ENCODE measurements at regions not wholly inside any gene's neighbourhood (a gene's known extent, or its start where the extent isn't known, plus 50 kb on each side); places are given as distances from the start of the nearest gene placed in this dataset.
"Not testable (repeated sequence)": the region's sequence is repeated elsewhere in the genome, so short reads cannot be mapped to it uniquely, and the experiment has no call there.

GRCh38 chr2:215868846-215869543 is 144.4 kb downstream of the MREG start:
- peak; percentile 19 for DNase-seq (ENCODE audit: low spot score)
- in situ Hi-C loops (cut with HindIII; ENCODE audit: low sequenced_read_pairs), result no loop called here

- no peak for DNase-seq (ENCODE audit: low spot score)
- in situ Hi-C loops (cut with HindIII; ENCODE audit: low sequenced_read_pairs), result no loop called here
Measured at GRCh38 chr2:215866606-215867005, 146.7 kb downstream of the MREG start.

GRCh38 chr2:215863687-215864086 is 149.7 kb downstream of the MREG start:
- in situ Hi-C loops (cut with HindIII; ENCODE audit: low sequenced_read_pairs), result no loop called here
- DNase-seq (ENCODE audit: low spot score), result no peak

GRCh38 chr2:215862351-215862771 is 151.0 kb downstream of the MREG start:
- no peak for DNase-seq (ENCODE audit: low spot score)
- in situ Hi-C loops (cut with HindIII; ENCODE audit: low sequenced_read_pairs), result no loop called here

GRCh38 chr2:215861607-215862350 is 151.6 kb downstream of the MREG start:
- in situ Hi-C loops (cut with HindIII; ENCODE audit: low sequenced_read_pairs), result no loop called here
- no peak for DNase-seq (ENCODE audit: low spot score)

GRCh38 chr2:215856080-215856479 is 157.3 kb downstream of the MREG start:
- no peak for DNase-seq (ENCODE audit: low spot score)
- in situ Hi-C loops (cut with HindIII; ENCODE audit: low sequenced_read_pairs), result no loop called here

GRCh38 chr2:215855308-215855707 is 158.0 kb downstream of the MREG start:
- in situ Hi-C loops (cut with HindIII; ENCODE audit: low sequenced_read_pairs); DNase-seq (ENCODE audit: low spot score): not testable (repeated sequence)

- no peak for DNase-seq (ENCODE audit: low spot score)
- in situ Hi-C loops (cut with HindIII; ENCODE audit: low sequenced_read_pairs), result no loop called here
Measured at GRCh38 chr2:215854008-215854407, 159.3 kb downstream of the MREG start.

- DNase-seq (ENCODE audit: low spot score), result no peak
- in situ Hi-C loops (cut with HindIII; ENCODE audit: low sequenced_read_pairs), result no loop called here
Measured at GRCh38 chr2:215851696-215852095, 161.7 kb downstream of the MREG start.

- DNase-seq (ENCODE audit: low spot score), result no peak
Measured at GRCh38 chr2:215851082-215851481, 162.3 kb downstream of the MREG start.

GRCh38 chr2:215850380-215850779 is 163.0 kb downstream of the MREG start:
- in situ Hi-C loops (cut with HindIII; ENCODE audit: low sequenced_read_pairs), result no loop called here

More at GRCh38 chr2:215851082-215851481, 162.3 kb downstream of the MREG start:
- in situ Hi-C loops (cut with HindIII; ENCODE audit: low sequenced_read_pairs), result no loop called here

GRCh38 chr2:215849771-215850170 is 163.6 kb downstream of the MREG start:
- no peak for DNase-seq (ENCODE audit: low spot score)
- in situ Hi-C loops (cut with HindIII; ENCODE audit: low sequenced_read_pairs), result no loop called here

More at GRCh38 chr2:215850380-215850779, 163.0 kb downstream of the MREG start:
- DNase-seq (ENCODE audit: low spot score), result no peak

- no peak for DNase-seq (ENCODE audit: low spot score)
- in situ Hi-C loops (cut with HindIII; ENCODE audit: low sequenced_read_pairs), result no loop called here
Measured at GRCh38 chr2:215848698-215849097, 164.7 kb downstream of the MREG start.

- in situ Hi-C loops (cut with HindIII; ENCODE audit: low sequenced_read_pairs), result no loop called here
Measured at GRCh38 chr2:215848146-215848545, 165.2 kb downstream of the MREG start.

GRCh38 chr2:215847718-215848117 is 165.6 kb downstream of the MREG start:
- in situ Hi-C loops (cut with HindIII; ENCODE audit: low sequenced_read_pairs), result no loop called here
- DNase-seq (ENCODE audit: low spot score), result no peak

More at GRCh38 chr2:215848146-215848545, 165.2 kb downstream of the MREG start:
- no peak for DNase-seq (ENCODE audit: low spot score)

- in situ Hi-C loops (cut with HindIII; ENCODE audit: low sequenced_read_pairs), result no loop called here
- DNase-seq (ENCODE audit: low spot score), result no peak
Measured at GRCh38 chr2:215847056-215847455, 166.3 kb downstream of the MREG start.

GRCh38 chr2:215845839-215846586 is 167.3 kb downstream of the MREG start:
- in situ Hi-C loops (cut with HindIII; ENCODE audit: low sequenced_read_pairs), result no loop called here
- DNase-seq (ENCODE audit: low spot score), result no peak

- no peak for DNase-seq (ENCODE audit: low spot score)
- in situ Hi-C loops (cut with HindIII; ENCODE audit: low sequenced_read_pairs), result no loop called here
Measured at GRCh38 chr2:215843579-215843978, 169.8 kb downstream of the MREG start.

- DNase-seq (ENCODE audit: low spot score), result no peak
Measured at GRCh38 chr2:215841175-215841816, 172.1 kb downstream of the MREG start.

More at GRCh38 chr2:215841175-215841816, 172.1 kb downstream of the MREG start:
- in situ Hi-C loops (cut with HindIII; ENCODE audit: low sequenced_read_pairs), result no loop called here

Measured in G401 (cell line).